Fibroblast of mammary gland (primary cell): ENCODE measurements at regions not wholly inside any gene's neighbourhood (a gene's known extent, or its start where the extent isn't known, plus 50 kb on each side); places are given as distances from the start of the nearest gene placed in this dataset.

ENCODE experiments used
- DNase-seq: peaks from one replicate; pipeline ENCODE4 v3.0.0-alpha.2; 2010; ENCODE audit warnings: low read depth
- H3K4me3 ChIP-seq: 2 replicates; pipeline ENCODE4 v1.5.1; 2011; ENCODE audit warnings: low read depth, mild to moderate bottlenecking, low read length, moderate library complexity; ENCODE audit not compliant: control insufficient read depth
- CTCF ChIP-seq: conservative IDR thresholded peaks from 2 replicates; pipeline ENCODE4 v1.5.1; 2011; ENCODE audit warnings: low read depth, low read length, inconsistent platforms; ENCODE audit not compliant: control insufficient read depth, insufficient read depth

DNA sequence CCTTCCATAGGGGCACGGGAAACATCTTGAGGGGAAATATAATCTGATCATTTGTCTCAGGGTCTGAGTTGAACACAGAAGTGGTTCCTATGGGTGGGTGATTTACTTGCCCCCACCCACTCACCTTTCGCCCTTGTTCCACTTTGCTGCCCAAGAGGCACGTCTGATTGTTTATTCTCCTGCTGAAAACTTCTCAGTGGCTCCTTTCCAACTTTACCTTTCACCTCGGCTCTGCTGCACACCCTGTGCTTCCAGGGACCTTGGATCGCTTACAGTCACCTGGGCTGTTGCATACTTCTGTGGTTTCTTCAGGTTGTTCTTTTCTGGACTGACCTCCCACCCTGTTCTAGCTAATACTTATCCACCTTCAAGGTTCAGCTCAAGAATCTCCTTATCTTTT is 213.4 kb upstream of the JADE1 start:
- no peak for DNase-seq
- no peak overlapping the region for H3K4me3 ChIP-seq
- no peak for TF ChIP-seq CTCF

- no peak for DNase-seq
- H3K4me3 ChIP-seq: no peak overlapping the region
- TF ChIP-seq CTCF: no peak
Measured at GRCh38 chr4:128591482-128591881, 218.0 kb upstream of the JADE1 start.

GRCh38 chr4:128590773-128591172 is 218.7 kb upstream of the JADE1 start:
- H3K4me3 ChIP-seq: no peak overlapping the region
- TF ChIP-seq CTCF: no peak
- DNase-seq: no peak

DNA sequence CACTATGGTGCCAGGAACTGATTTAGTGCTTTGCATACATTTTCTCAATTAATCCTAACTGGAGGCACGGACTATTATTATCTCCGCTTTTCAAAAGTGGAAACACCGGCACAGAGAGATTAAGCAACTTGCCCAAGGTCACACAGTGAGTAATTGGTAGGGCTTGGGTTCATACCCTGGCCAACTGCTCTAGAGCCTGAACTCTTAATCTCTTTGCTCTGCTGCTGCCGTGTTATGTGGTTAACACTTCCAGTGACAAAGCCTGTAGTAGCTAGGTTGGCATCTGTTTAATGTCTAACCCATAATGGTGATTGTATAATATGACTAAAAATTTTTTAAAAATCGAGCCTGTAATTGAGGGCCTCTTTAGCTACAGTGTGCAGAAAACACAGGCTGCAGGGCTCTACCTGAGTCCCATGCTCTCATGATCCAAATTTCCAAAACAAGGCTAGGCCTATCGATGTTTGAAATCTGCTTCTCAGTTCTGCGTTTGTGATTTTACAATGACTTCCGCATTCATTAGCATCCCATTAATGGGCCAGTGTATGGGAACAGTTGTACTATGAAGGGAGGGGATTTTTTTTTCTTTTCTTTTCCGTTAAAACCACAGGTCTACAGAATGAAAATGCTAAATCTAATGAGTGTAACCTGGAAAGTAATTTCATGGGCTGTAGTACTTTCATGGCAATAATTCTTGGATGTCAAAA is 219.3 kb upstream of the JADE1 start:
- TF ChIP-seq CTCF: no peak
- DNase-seq: no peak
- H3K4me3 ChIP-seq: no peak overlapping the region

DNA sequence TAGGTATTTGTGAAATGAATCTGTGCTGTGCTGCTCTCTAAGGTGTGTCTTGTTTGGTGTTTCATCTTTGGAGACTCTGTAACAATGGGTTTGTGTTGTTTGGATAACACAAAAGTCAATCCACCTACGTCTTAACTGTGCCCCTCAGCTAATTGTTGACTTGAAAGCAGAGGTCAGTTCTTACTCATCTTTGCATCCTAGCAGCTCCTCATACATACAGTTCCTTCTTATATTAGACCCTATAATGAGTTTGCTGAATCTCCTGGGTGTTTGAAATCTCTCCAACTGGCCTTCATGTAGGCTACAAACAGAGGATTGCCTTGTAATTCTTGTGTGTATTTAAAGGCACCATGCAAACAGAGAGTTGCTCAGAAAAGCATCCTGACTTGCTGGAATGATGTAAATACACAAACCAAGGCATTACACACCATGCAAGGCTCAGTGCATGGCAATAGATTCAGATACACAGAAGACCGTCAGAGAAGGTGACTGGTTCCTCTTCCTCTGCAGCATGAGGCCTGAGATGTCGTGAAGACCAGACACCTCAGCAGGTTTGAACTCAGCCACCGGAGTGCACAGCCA is 220.0 kb upstream of the JADE1 start:
- TF ChIP-seq CTCF: no peak
- no peak overlapping the region for H3K4me3 ChIP-seq
- no peak for DNase-seq

- H3K4me3 ChIP-seq: no peak overlapping the region
- TF ChIP-seq CTCF: no peak
- no peak for DNase-seq
Measured at GRCh38 chr4:128587382-128587781, 222.1 kb upstream of the JADE1 start.
